ENCODE measurements at regions not wholly inside any gene's neighbourhood (a gene's known extent, or its start where the extent isn't known, plus 50 kb on each side); places are given as distances from the start of the nearest gene placed in this dataset.

GRCh38 chr10:4775808-4776207 lies 50.2 kb upstream of the AKR1E2 start:
- no peak for DNase-seq

GRCh38 chr10:4772202-4772570 lies 53.8 kb upstream of the AKR1E2 start:
- no peak for DNase-seq

GRCh38 chr10:4771554-4772201 lies 54.3 kb upstream of the AKR1E2 start:
- DNase-seq, result no peak

- DNase-seq, result no peak
Observed at GRCh38 chr10:4770801-4771553, 55.0 kb upstream of the AKR1E2 start.

- no peak for DNase-seq
Observed at GRCh38 chr10:4768416-4768815, 57.6 kb upstream of the AKR1E2 start.

GRCh38 chr10:4767033-4767814 lies 58.8 kb upstream of the AKR1E2 start:
- DNase-seq, result no peak

GRCh38 chr10:4766454-4766853 lies 59.6 kb upstream of the AKR1E2 start:
- no peak for DNase-seq

- DNase-seq, result no peak
Observed at GRCh38 chr10:4765428-4765827, 60.6 kb upstream of the AKR1E2 start.

- no peak for DNase-seq
Observed at GRCh38 chr10:4763960-4764428, 62.0 kb upstream of the AKR1E2 start.

- DNase-seq, result no peak
Observed at GRCh38 chr10:4763513-4763912, 62.5 kb upstream of the AKR1E2 start.

GRCh38 chr10:4758256-4758655 lies 67.8 kb upstream of the AKR1E2 start:
- no peak for DNase-seq

- DNase-seq, result no peak
Observed at GRCh38 chr10:4755286-4755989, 70.6 kb upstream of the AKR1E2 start.

GRCh38 chr10:4754143-4754542 lies 71.9 kb upstream of the AKR1E2 start:
- no peak for DNase-seq

GRCh38 chr10:4751211-4751610 lies 74.8 kb upstream of the AKR1E2 start:
- no peak for DNase-seq

- DNase-seq, result no peak
Observed at GRCh38 chr10:4749271-4749574, 76.8 kb upstream of the AKR1E2 start.

- DNase-seq, result no peak
Observed at GRCh38 chr10:4748491-4749270, 77.3 kb upstream of the AKR1E2 start.

GRCh38 chr10:4742217-4742616 lies 83.8 kb upstream of the AKR1E2 start:
- DNase-seq, result no peak

GRCh38 chr10:4740471-4740870 lies 85.5 kb upstream of the AKR1E2 start:
- no peak for DNase-seq

GRCh38 chr10:4736608-4737007 lies 89.4 kb upstream of the AKR1E2 start:
- DNase-seq, result no peak

- DNase-seq, result no peak
Observed at GRCh38 chr10:4736183-4736582, 89.8 kb upstream of the AKR1E2 start.

- DNase-seq, result no peak
Observed at GRCh38 chr10:4733843-4734224, 92.2 kb upstream of the AKR1E2 start.

- DNase-seq, result no peak
Observed at GRCh38 chr10:4733150-4733842, 92.7 kb upstream of the AKR1E2 start.
